GM23338 (cell line): ENCODE measurements at regions not wholly inside any gene's neighbourhood (a gene's known extent, or its start where the extent isn't known, plus 50 kb on each side); places are given as distances from the start of the nearest gene placed in this dataset.
"Not testable (repeated sequence)": the region's sequence is repeated elsewhere in the genome, so short reads cannot be mapped to it uniquely, and the experiment has no call there.

Experiments used
- ATAC-seq: fragments of 200-7000 bp; cut with Tn5 transposase; 3 replicates; pipeline ENCODE4 v1.9.1; 2020
- DNase-seq: peaks from one replicate; pipeline ENCODE4 v3.0.0-alpha.2; 2015; ENCODE audit warnings: low spot score
- H2AFZ ChIP-seq: fragments of 200-600 bp; sonication (generic); 2 replicates; pipeline ENCODE4 v1.8.0; 2016; ENCODE audit warnings: antibody characterized with exemption, mild to moderate bottlenecking, moderate library complexity
- H3F3A ChIP-seq: fragments of 200-600 bp; sonication (generic); replicated peaks from 2 replicates; pipeline ENCODE4 v1.8.0; 2017; ENCODE audit warnings: antibody characterized with exemption, mixed run types, low read depth
- H3K27ac ChIP-seq: fragments of 200-600 bp; sonication (generic); 2 replicates; pipeline ENCODE4 v1.6.1; 2016; ENCODE audit warnings: low read depth
- H3K27me3 ChIP-seq: fragments of 200-600 bp; sonication (generic); 2 replicates; pipeline ENCODE4 v1.8.0; 2016; ENCODE audit warnings: mild to moderate bottlenecking, mixed run types, moderate library complexity; ENCODE audit not compliant: insufficient read depth
- H3K36me3 ChIP-seq: fragments of 200-600 bp; sonication (generic); 2 replicates; pipeline ENCODE4 v1.8.0; 2016; ENCODE audit warnings: mild to moderate bottlenecking; ENCODE audit not compliant: insufficient read depth
- H3K4me1 ChIP-seq: fragments of 200-600 bp; sonication (generic); 2 replicates; pipeline ENCODE4 v1.8.0; 2016; ENCODE audit warnings: mild to moderate bottlenecking, moderate library complexity; ENCODE audit not compliant: insufficient read depth
- H3K4me2 ChIP-seq: fragments of 200-600 bp; sonication (generic); 2 replicates; pipeline ENCODE4 v1.7.1; 2017; ENCODE audit warnings: mixed run types
- H3K4me3 ChIP-seq: fragments of 200-600 bp; sonication (generic); 2 replicates; pipeline ENCODE4 v1.6.1; 2016; ENCODE audit warnings: mixed run types
- H3K79me2 ChIP-seq: fragments of 200-600 bp; sonication (generic); replicated peaks from 2 replicates; pipeline ENCODE4 v1.8.0; 2017; ENCODE audit warnings: mild to moderate bottlenecking; ENCODE audit not compliant: insufficient read depth
- H3K9me2 ChIP-seq: fragments of 200-600 bp; sonication (generic); 2 replicates; pipeline ENCODE4 v1.8.0; 2017; ENCODE audit not compliant: insufficient read depth
- H4K20me1 ChIP-seq: fragments of 200-600 bp; sonication (generic); replicated peaks from 2 replicates; pipeline ENCODE4 v1.8.0; 2017; ENCODE audit warnings: mild to moderate bottlenecking; ENCODE audit not compliant: insufficient read depth
- H3K27ac Mint-ChIP-seq: 2 replicates; pipeline ENCODE4 v1.8.0; 2020; ENCODE audit warnings: inconsistent platforms, mild to moderate bottlenecking, moderate library complexity, mixed read lengths
- H3K27me3 Mint-ChIP-seq: 3 replicates; pipeline ENCODE4 v1.8.0; 2022; ENCODE audit warnings: low read depth, mild to moderate bottlenecking, moderate library complexity, mixed read lengths, inconsistent platforms; ENCODE audit not compliant: insufficient read depth, poor library complexity
- H3K36me3 Mint-ChIP-seq: 3 replicates; pipeline ENCODE4 v1.8.0; 2021; ENCODE audit warnings: low read depth, mild to moderate bottlenecking, inconsistent platforms, moderate library complexity, mixed read lengths
- H3K4me1 Mint-ChIP-seq: 3 replicates; pipeline ENCODE4 v1.8.0; 2020; ENCODE audit warnings: mild to moderate bottlenecking, inconsistent platforms, mixed read lengths
- H3K4me3 Mint-ChIP-seq: 3 replicates; pipeline ENCODE4 v1.8.0; 2021; ENCODE audit warnings: moderate library complexity, mild to moderate bottlenecking, inconsistent platforms, mixed read lengths
- H3K9me3 Mint-ChIP-seq: 3 replicates; pipeline ENCODE4 v1.8.0; 2020; ENCODE audit warnings: moderate library complexity, mild to moderate bottlenecking, inconsistent platforms, mixed read lengths
- EZH2 ChIP-seq: fragments of 200-600 bp; sonication (generic); IDR thresholded peaks from one replicate; pipeline ENCODE4 v1.8.0; 2017; ENCODE audit warnings: antibody characterized with exemption, mild to moderate bottlenecking, low read depth; ENCODE audit not compliant: unreplicated experiment
- JUNB ChIP-seq: IDR thresholded peaks from one replicate; pipeline ENCODE4 v1.6.1; 2016; ENCODE audit warnings: antibody characterized with exemption; ENCODE audit not compliant: unreplicated experiment
- TF ChIP-seq, protein P1 (sequence below): fragments of 250-450 bp; sonication (Bioruptor Pico); IDR thresholded peaks from 2 replicates; pipeline ENCODE4 v1.5.0; 2020; ENCODE audit warnings: mild to moderate bottlenecking, moderate library complexity
- TF ChIP-seq, protein P2 (sequence below): IDR thresholded peaks from 2 replicates; pipeline ENCODE4 v1.6.1; 2016; ENCODE audit warnings: antibody characterized with exemption

DNA sequence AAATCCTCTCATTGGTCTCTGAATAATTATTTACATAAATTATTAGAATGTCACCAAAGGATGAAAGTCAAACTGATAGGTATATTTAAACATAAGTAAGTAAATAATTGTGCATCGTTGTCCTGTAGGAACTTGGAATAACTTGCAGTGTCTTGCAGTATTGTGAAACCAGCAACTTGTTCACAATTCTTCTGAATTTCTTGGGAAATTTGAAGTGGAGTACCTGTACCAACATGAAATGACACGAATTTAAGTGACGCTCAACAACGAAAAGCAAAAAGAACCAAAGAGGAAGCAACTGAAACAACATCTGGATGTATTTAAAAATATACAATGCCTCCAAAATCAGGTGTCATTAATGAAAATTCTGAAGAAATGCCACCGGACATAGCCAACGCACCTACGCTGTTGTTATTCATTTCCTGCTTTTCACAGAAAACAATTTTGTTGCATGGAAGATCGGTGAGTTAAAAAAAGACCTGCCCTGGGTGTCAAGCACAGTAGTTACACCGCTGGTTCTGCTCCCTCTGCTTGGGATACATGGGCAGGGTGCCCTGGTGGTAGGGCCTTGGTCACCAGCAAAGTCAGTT, 112.5 kb downstream of the RPLP1 start (continued):
- TF ChIP-seq, protein P1, sequence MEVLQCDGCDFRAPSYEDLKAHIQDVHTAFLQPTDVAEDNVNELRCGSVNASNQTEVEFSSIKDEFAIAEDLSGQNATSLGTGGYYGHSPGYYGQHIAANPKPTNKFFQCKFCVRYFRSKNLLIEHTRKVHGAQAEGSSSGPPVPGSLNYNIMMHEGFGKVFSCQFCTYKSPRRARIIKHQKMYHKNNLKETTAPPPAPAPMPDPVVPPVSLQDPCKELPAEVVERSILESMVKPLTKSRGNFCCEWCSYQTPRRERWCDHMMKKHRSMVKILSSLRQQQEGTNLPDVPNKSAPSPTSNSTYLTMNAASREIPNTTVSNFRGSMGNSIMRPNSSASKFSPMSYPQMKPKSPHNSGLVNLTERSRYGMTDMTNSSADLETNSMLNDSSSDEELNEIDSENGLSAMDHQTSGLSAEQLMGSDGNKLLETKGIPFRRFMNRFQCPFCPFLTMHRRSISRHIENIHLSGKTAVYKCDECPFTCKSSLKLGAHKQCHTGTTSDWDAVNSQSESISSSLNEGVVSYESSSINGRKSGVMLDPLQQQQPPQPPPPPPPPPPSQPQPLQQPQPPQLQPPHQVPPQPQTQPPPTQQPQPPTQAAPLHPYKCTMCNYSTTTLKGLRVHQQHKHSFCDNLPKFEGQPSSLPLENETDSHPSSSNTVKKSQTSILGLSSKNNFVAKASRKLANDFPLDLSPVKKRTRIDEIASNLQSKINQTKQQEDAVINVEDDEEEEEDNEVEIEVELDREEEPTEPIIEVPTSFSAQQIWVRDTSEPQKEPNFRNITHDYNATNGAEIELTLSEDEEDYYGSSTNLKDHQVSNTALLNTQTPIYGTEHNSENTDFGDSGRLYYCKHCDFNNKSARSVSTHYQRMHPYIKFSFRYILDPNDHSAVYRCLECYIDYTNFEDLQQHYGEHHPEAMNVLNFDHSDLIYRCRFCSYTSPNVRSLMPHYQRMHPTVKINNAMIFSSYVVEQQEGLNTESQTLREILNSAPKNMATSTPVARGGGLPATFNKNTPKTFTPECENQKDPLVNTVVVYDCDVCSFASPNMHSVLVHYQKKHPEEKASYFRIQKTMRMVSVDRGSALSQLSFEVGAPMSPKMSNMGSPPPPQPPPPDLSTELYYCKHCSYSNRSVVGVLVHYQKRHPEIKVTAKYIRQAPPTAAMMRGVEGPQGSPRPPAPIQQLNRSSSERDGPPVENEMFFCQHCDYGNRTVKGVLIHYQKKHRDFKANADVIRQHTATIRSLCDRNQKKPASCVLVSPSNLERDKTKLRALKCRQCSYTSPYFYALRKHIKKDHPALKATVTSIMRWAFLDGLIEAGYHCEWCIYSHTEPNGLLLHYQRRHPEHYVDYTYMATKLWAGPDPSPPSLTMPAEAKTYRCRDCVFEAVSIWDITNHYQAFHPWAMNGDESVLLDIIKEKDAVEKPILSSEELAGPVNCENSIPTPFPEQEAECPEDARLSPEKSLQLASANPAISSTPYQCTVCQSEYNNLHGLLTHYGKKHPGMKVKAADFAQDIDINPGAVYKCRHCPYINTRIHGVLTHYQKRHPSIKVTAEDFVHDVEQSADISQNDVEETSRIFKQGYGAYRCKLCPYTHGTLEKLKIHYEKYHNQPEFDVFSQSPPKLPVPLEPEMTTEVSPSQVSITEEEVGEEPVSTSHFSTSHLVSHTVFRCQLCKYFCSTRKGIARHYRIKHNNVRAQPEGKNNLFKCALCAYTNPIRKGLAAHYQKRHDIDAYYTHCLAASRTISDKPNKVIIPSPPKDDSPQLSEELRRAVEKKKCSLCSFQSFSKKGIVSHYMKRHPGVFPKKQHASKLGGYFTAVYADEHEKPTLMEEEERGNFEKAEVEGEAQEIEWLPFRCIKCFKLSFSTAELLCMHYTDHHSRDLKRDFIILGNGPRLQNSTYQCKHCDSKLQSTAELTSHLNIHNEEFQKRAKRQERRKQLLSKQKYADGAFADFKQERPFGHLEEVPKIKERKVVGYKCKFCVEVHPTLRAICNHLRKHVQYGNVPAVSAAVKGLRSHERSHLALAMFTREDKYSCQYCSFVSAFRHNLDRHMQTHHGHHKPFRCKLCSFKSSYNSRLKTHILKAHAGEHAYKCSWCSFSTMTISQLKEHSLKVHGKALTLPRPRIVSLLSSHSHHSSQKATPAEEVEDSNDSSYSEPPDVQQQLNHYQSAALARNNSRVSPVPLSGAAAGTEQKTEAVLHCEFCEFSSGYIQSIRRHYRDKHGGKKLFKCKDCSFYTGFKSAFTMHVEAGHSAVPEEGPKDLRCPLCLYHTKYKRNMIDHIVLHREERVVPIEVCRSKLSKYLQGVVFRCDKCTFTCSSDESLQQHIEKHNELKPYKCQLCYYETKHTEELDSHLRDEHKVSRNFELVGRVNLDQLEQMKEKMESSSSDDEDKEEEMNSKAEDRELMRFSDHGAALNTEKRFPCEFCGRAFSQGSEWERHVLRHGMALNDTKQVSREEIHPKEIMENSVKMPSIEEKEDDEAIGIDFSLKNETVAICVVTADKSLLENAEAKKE (CRISPR knock-in tag) = no peak

DNA sequence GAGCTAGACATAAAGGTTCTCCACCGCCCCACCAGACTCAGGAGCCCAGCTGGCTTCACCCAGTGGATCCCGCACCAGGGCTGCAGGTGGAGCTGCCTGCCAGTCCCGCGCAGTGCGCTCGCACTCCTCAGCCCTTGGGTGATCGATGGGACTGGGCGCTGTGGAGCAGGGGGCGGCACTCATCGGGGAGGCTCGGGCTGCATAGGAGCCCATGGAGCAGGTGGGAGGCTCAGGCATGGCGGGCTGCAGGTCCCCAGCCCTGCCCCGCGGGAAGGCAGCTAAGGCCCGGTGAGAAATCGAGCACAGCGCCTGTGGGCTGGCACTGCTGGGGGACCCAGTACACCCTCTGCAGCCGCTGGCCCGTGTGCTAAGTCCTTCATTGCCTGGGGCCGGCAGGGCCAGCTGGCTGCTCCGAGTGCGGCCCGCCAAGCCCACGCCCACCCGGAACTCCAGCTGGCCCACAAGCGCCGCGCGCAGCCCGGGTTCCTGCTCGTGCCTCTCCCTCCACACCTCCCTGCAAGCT, 114.7 kb downstream of the RPLP1 start:
- H3K9me3 Mint-ChIP-seq, ATAC-seq, H3K27me3 ChIP-seq, H3K36me3 Mint-ChIP-seq, DNase-seq, H2AFZ ChIP-seq, H3K4me1 Mint-ChIP-seq, H3K27ac Mint-ChIP-seq, H3K27me3 Mint-ChIP-seq, H3F3A ChIP-seq, H3K79me2 ChIP-seq, H3K9me2 ChIP-seq, H3K4me2 ChIP-seq, H3K27ac ChIP-seq, H3K4me3 ChIP-seq, H3K4me1 ChIP-seq, H3K36me3 ChIP-seq, H4K20me1 ChIP-seq, H3K4me3 Mint-ChIP-seq: not testable (repeated sequence)

DNA sequence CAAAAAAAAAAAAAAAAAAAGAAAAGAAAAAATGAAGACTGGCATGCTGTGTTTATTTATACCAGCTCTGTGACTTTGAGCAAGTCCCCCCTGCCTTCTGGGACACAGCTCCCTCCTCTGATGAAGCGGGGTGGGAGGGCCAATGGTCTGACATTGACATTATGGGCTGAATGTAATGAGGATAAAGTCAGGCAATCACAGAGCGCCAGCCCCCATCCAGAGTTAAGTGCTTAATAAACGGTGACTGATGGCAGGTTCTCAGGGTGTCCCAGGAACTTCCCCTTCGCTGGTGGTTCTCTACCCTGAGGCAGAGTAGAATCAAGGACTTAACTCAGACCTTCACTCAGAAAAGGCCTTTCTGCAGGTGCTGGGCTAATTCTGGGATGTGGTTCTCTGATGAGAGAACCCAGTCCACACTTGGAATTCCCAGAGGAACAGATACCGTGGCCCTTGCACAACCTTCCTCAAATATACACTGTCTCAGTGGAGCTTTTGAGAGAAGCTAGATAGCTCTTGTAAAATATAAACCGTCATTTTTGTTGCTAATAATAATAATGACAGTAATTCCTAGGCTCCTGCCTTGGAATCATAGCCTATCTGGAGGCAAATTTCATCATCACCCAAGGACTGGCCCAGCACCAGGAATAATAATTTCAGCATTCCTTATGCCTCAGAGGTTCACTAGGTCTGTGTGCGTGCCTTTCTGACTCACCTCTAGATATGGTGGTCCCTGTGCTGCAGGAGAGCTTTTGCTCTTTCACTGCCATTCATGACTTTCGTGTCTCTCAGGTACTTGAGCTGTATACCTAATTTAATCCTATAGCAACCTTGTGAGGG, 115.8 kb downstream of the RPLP1 start:
- Histone ChIP-seq H3K4me3 (no peak overlapping the region), H3K36me3 (no peaks in the 10 kb centered on the region), H3K9me2 (no peaks in the 10 kb centered on the region), H2AFZ (no peak overlapping the region), H3K27ac (no peak overlapping the region), H4K20me1 (no peaks in the 10 kb centered on the region), H3K79me2 (no peaks in the 10 kb centered on the region), H3F3A (no peaks in the 10 kb centered on the region), H3K4me1 (no peaks in the 10 kb centered on the region), H3K27me3 (no peaks in the 10 kb centered on the region), H3K4me2 (no peak overlapping the region)
- no peaks in the 10 kb centered on the region for H3K36me3 Mint-ChIP-seq
- H3K9me3 Mint-ChIP-seq = no peaks in the 10 kb centered on the region
- DNase-seq (no peak), ATAC-seq (no peak)
- no peak overlapping the region for H3K27ac Mint-ChIP-seq
- no peak overlapping the region for H3K4me3 Mint-ChIP-seq
- H3K4me1 Mint-ChIP-seq = 0 out of 3 replicates have a peak, but pooled peaks cover under 1% of the 10 kb centered on the region
- H3K27me3 Mint-ChIP-seq = no peaks in the 10 kb centered on the region
- no peak for TF ChIP-seq EZH2
- TF ChIP-seq, protein P2, sequence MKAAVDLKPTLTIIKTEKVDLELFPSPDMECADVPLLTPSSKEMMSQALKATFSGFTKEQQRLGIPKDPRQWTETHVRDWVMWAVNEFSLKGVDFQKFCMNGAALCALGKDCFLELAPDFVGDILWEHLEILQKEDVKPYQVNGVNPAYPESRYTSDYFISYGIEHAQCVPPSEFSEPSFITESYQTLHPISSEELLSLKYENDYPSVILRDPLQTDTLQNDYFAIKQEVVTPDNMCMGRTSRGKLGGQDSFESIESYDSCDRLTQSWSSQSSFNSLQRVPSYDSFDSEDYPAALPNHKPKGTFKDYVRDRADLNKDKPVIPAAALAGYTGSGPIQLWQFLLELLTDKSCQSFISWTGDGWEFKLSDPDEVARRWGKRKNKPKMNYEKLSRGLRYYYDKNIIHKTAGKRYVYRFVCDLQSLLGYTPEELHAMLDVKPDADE = no peak
- no peak for TF ChIP-seq JUNB
